Keratinocyte (primary cell): ENCODE measurements at regions not wholly inside any gene's neighbourhood (a gene's known extent, or its start where the extent isn't known, plus 50 kb on each side); places are given as distances from the start of the nearest gene placed in this dataset.

Source experiments
- CTCF ChIP-seq, 3 experiments: IDR thresholded peaks in 1 of 3; conservative IDR thresholded peaks in 1 of 3; optimal IDR thresholded peaks in 1 of 3; 2 replicates in 2 of 3; 3 replicates in 1 of 3; pipeline versions ENCODE3 to v1.5.1; 2011; ENCODE audit warnings: low read length in 3 of 3, mild to moderate bottlenecking in 3 of 3, moderate library complexity in 2 of 3, control low read depth in 1 of 3, inconsistent platforms in 1 of 3; ENCODE audit not compliant: insufficient read depth in 2 of 3; ENCODE audit errors: extremely low read depth in 1 of 3
- EZH2 ChIP-seq: IDR thresholded peaks from one replicate; pipeline ENCODE4 v1.6.1; 2012; ENCODE audit warnings: inconsistent platforms, mild to moderate bottlenecking, low read length, moderate library complexity

- TF ChIP-seq CTCF (optimal IDR thresholded peaks at IDR 0.05 in 1 of 3, IDR thresholded peaks at IDR 0.05 in 1 of 3, conservative IDR thresholded peaks at IDR 0.05 in 1 of 3; ENCODE audit: extremely low read depth in 1 of 3, insufficient read depth in 2 of 3, low read length in 3 of 3), result no peak
- no peak for TF ChIP-seq EZH2
Measured at GRCh38 chr20:24836041-24836533, 113.0 kb upstream of the CST7 start.
